Neural cell (in vitro differentiated cells): ENCODE measurements at regions not wholly inside any gene's neighbourhood (a gene's known extent, or its start where the extent isn't known, plus 50 kb on each side); places are given as distances from the start of the nearest gene placed in this dataset.

Source experiments
- H2AFZ ChIP-seq: fragments of 200-600, 300-800 bp; sonication (generic), shearing (Covaris generic); 2 replicates; pipeline ENCODE4 v1.6.0; 2014; ENCODE audit warnings: low read depth, mild to moderate bottlenecking, antibody characterized with exemption, low read length, moderate library complexity
- H3F3A ChIP-seq: fragments of 200-600 bp; shearing (Covaris generic); 2 replicates; pipeline ENCODE4 v1.6.1; 2016; ENCODE audit warnings: mild to moderate bottlenecking, moderate library complexity, mixed read lengths, antibody characterized with exemption, low read length; ENCODE audit not compliant: insufficient read depth, poor library complexity, severe bottlenecking
- H3K27ac ChIP-seq: fragments of 200-600, 300-800 bp; sonication (generic), shearing (Covaris generic); 2 replicates; pipeline ENCODE4 v1.5.1; 2014; ENCODE audit warnings: mild to moderate bottlenecking, low read length, moderate library complexity
- H3K27me3 ChIP-seq: fragments of 300-800, 200-600 bp; sonication (generic), shearing (Covaris generic); 2 replicates; pipeline ENCODE4 v1.6.0; 2014; ENCODE audit warnings: mild to moderate bottlenecking, low read depth, low read length, moderate library complexity; ENCODE audit not compliant: insufficient read depth
- H3K36me3 ChIP-seq: fragments of 300-800, 200-600 bp; sonication (generic), shearing (Covaris generic); 2 replicates; pipeline ENCODE4 v1.5.1; 2014; ENCODE audit warnings: mild to moderate bottlenecking, antibody characterized with exemption, low read length, moderate library complexity; ENCODE audit not compliant: insufficient read depth
- H3K4me2 ChIP-seq: fragments of 300-800, 200-600 bp; sonication (generic), shearing (Covaris generic); 2 replicates; pipeline ENCODE4 v1.6.0; 2014; ENCODE audit warnings: mild to moderate bottlenecking, low read length
- H3K4me3 ChIP-seq: fragments of 300-800, 200-600 bp; sonication (generic), shearing (Covaris generic); 2 replicates; pipeline ENCODE4 v1.5.1; 2014; ENCODE audit warnings: mild to moderate bottlenecking, low read length, moderate library complexity
- H3K79me2 ChIP-seq: fragments of 200-600 bp; shearing (Covaris generic); replicated peaks from 2 replicates; pipeline ENCODE4 v1.6.0; 2014; ENCODE audit warnings: mild to moderate bottlenecking, low read length, moderate library complexity; ENCODE audit not compliant: insufficient read depth
- H3K9ac ChIP-seq: fragments of 300-800, 200-600 bp; sonication (generic), shearing (Covaris generic); 2 replicates; pipeline ENCODE4 v1.6.1; 2016; ENCODE audit warnings: mild to moderate bottlenecking, low read length, mixed read lengths
- H3K9me2 ChIP-seq: fragments of 200-600 bp; shearing (Covaris generic); 2 replicates; pipeline ENCODE4 v1.6.1; 2016; ENCODE audit warnings: mild to moderate bottlenecking, low read length, mixed read lengths; ENCODE audit not compliant: insufficient read depth
- H3K9me3 ChIP-seq: fragments of 200-600, 300-800 bp; sonication (generic), shearing (Covaris generic); 2 replicates; pipeline ENCODE4 v1.6.1; 2016; ENCODE audit warnings: mild to moderate bottlenecking, mixed run types, low read length, moderate library complexity, mixed read lengths
- H4K20me1 ChIP-seq: fragments of 200-600 bp; shearing (Covaris generic); 2 replicates; pipeline ENCODE4 v1.6.1; 2016; ENCODE audit warnings: mild to moderate bottlenecking, mixed run types; ENCODE audit not compliant: insufficient read depth
- CTCF ChIP-seq: fragments of 450-650 bp; IDR thresholded peaks from 2 replicates; pipeline ENCODE4 v1.5.1; 2014; ENCODE audit warnings: antibody characterized with exemption, mild to moderate bottlenecking, moderate library complexity; ENCODE audit not compliant: poor library complexity, severe bottlenecking
- EP300 ChIP-seq: fragments of 450-650 bp; conservative IDR thresholded peaks from 2 replicates; pipeline ENCODE4 v1.6.1; 2014; ENCODE audit warnings: antibody characterized with exemption, mild to moderate bottlenecking, moderate library complexity; ENCODE audit not compliant: poor library complexity, severe bottlenecking
- EZH2 ChIP-seq: fragments of 200-600, 300-800 bp; shearing (Covaris generic), sonication (generic); IDR thresholded peaks from 2 replicates; pipeline ENCODE4 v1.6.1; 2014; ENCODE audit warnings: antibody characterized with exemption, low read length, borderline replicate concordance, mild to moderate bottlenecking; ENCODE audit not compliant: insufficient read depth, poor library complexity, severe bottlenecking
- MXI1 ChIP-seq: fragments of 450-650 bp; conservative IDR thresholded peaks from 2 replicates; pipeline ENCODE4 v1.6.1; 2014; ENCODE audit warnings: antibody characterized with exemption, mild to moderate bottlenecking; ENCODE audit not compliant: poor library complexity, severe bottlenecking
- POLR2AphosphoS5 ChIP-seq: IDR thresholded peaks from 2 replicates; pipeline ENCODE4 v1.6.1; 2012
- RAD21 ChIP-seq: fragments of 450-650 bp; conservative IDR thresholded peaks from 2 replicates; pipeline ENCODE4 v1.6.1; 2014; ENCODE audit warnings: antibody characterized with exemption, mild to moderate bottlenecking, moderate library complexity
- SMC3 ChIP-seq: fragments of 450-650 bp; conservative IDR thresholded peaks from 2 replicates; pipeline ENCODE4 v1.6.1; 2014; ENCODE audit warnings: antibody characterized with exemption, mild to moderate bottlenecking, moderate library complexity; ENCODE audit not compliant: poor library complexity
- TAF1 ChIP-seq: IDR thresholded peaks from 2 replicates; pipeline ENCODE4 v1.6.1; 2012; ENCODE audit warnings: low read depth

- no peak overlapping the region for H2AFZ ChIP-seq
- H3K9me3 ChIP-seq, result no peaks in the 10 kb centered on the region
- H3K9me2 ChIP-seq, result no peaks in the 10 kb centered on the region
- no peaks in the 10 kb centered on the region for H3F3A ChIP-seq
- no peaks in the 10 kb centered on the region for H3K79me2 ChIP-seq
- H3K36me3 ChIP-seq, result no peaks in the 10 kb centered on the region
- TF ChIP-seq TAF1 (no peak), CTCF (no peak), MXI1 (no peak), EZH2 (no peak), SMC3 (no peak), POLR2AphosphoS5 (no peak)
- H3K4me3 ChIP-seq, result no peak overlapping the region
- H3K4me2 ChIP-seq, result no peak overlapping the region
- no peaks in the 10 kb centered on the region for H3K27me3 ChIP-seq
- no peaks in the 10 kb centered on the region for H4K20me1 ChIP-seq
- no peak overlapping the region for H3K27ac ChIP-seq
- no peak overlapping the region for H3K9ac ChIP-seq
Observed at GRCh38 chr22:49112661-49113626, 714.7 kb downstream of the BRD1 start.

- TF ChIP-seq RAD21 (no peak), EZH2 (no peak), CTCF (no peak), SMC3 (no peak), EP300 (no peak), MXI1 (no peak), POLR2AphosphoS5 (no peak), TAF1 (no peak)
- Histone ChIP-seq H3K27me3 (no peaks in the 10 kb centered on the region), H3K36me3 (no peaks in the 10 kb centered on the region), H3K4me2 (no peak overlapping the region), H2AFZ (no peak overlapping the region), H3K4me3 (no peak overlapping the region), H3F3A (no peaks in the 10 kb centered on the region), H3K9ac (no peak overlapping the region), H3K9me3 (no peaks in the 10 kb centered on the region), H3K79me2 (no peaks in the 10 kb centered on the region), H4K20me1 (no peaks in the 10 kb centered on the region), H3K9me2 (no peaks in the 10 kb centered on the region), H3K27ac (no peak overlapping the region)
Observed at GRCh38 chr22:49112176-49112575, 715.5 kb downstream of the BRD1 start.
